Retinal pigment epithelial cell (primary cell): ENCODE measurements at regions not wholly inside any gene's neighbourhood (a gene's known extent, or its start where the extent isn't known, plus 50 kb on each side); places are given as distances from the start of the nearest gene placed in this dataset.

Experiments
- DNase-seq: peaks from one replicate; pipeline ENCODE4 v3.0.0-alpha.2; 2010; ENCODE audit warnings: low read depth
- H3K4me3 ChIP-seq: 2 replicates; pipeline ENCODE4 v1.5.1; 2011; ENCODE audit warnings: mild to moderate bottlenecking, low read length, control low read depth, moderate library complexity
- TF ChIP-seq, protein P1 (sequence below): conservative IDR thresholded peaks from 2 replicates; pipeline ENCODE4 v1.5.1; 2011; ENCODE audit warnings: low read depth, low read length, control low read depth, inconsistent platforms

DNA sequence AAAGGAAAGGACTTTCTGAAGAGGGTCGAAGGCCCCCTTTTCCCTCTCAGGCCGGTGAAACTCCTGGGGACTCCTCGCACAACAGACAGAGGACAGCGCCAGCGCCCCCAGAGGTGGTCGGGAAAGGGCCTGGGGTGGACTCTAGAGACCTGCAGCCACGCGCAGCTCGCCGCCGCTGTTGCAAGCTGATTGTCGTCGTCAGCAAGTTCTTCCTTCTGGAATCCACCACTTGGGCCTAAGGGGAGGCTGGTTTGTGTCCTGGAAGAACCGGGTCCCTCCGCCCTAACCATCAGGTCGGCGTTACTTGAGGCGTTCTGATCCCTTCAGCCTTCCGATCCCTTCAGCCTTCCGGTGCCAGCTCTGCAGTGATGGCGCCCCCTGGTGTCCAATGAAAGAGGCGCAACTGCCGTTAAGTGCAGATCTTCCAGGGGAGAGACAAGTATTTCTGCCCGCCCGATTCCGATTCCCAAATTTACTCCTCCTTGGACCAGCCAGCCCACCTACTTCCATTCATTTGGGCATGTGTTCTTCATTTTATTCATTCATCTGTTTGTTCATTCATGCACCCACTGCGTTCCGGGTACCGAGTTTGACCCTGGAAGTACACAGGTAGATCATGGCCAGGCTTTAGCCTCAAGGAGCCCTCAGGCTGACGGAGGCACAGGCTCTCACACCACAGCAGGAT lies 77.2 kb upstream of the SLC6A11 start:
- H3K4me3 ChIP-seq: peak overlapping the region; percentile 28
- TF ChIP-seq, protein P1, sequence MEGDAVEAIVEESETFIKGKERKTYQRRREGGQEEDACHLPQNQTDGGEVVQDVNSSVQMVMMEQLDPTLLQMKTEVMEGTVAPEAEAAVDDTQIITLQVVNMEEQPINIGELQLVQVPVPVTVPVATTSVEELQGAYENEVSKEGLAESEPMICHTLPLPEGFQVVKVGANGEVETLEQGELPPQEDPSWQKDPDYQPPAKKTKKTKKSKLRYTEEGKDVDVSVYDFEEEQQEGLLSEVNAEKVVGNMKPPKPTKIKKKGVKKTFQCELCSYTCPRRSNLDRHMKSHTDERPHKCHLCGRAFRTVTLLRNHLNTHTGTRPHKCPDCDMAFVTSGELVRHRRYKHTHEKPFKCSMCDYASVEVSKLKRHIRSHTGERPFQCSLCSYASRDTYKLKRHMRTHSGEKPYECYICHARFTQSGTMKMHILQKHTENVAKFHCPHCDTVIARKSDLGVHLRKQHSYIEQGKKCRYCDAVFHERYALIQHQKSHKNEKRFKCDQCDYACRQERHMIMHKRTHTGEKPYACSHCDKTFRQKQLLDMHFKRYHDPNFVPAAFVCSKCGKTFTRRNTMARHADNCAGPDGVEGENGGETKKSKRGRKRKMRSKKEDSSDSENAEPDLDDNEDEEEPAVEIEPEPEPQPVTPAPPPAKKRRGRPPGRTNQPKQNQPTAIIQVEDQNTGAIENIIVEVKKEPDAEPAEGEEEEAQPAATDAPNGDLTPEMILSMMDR: peak; percentile 77
- DNase-seq: peak; percentile 8

DNA sequence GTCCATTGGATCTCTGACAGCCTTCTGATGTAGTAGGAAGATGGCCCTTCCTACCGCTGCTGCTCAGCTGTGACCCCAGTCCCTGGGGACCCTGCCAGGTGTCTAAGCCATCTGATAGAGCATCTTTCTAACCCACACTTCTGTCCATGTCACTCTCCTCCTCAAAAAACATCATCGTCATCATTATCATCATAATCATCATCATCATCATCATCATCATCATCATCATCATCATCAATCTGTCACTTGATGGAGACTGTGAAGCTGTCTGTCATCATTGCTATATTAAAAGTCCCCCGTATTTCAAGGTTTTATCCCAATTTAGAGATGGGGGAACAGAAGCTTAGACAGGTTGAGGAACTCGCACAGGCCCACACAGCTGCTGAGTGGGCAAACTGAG lies 75.1 kb upstream of the SLC6A11 start:
- no peak overlapping the region for H3K4me3 ChIP-seq
- no peak for DNase-seq
- TF ChIP-seq, protein P1: no peak

DNA sequence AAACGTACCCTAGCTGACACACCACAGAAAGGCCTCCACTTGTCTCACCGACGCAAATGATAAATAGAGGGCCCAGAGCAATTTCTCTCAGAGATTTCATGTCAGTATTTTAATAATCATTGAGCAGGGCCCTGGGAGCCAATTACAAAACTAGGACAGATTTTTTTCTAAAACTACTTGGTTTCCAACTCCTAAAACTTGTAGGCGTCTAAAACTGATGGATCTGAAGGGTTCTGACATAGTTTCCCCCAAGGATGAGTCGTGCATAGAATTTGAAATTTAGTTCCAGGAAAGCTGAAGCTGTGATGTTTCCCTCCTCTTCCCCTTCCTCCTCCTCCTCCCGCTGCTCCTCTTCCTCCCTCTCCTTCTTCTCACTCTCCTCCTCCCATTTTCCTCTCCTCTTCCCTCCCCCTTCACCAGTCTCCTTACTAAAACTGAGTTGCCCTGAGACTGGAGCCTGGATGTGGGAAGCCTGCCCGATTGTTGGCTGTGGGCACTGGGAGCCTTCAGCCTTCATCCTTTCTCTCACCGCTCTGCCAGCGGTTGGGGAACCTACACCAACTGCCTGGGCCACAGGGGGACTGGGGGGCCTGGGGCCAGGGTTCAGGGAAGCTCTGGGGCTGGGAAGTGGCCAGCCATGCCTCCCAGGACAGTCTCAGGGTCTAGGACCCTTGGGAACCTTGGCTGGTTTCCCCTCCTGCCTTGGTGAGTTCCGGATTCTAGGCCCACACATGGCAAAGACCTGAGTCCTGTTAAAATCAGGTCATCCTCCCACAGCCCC lies 73.9 kb upstream of the SLC6A11 start:
- no peak overlapping the region for H3K4me3 ChIP-seq
- DNase-seq: no peak
- TF ChIP-seq, protein P1: no peak

DNA sequence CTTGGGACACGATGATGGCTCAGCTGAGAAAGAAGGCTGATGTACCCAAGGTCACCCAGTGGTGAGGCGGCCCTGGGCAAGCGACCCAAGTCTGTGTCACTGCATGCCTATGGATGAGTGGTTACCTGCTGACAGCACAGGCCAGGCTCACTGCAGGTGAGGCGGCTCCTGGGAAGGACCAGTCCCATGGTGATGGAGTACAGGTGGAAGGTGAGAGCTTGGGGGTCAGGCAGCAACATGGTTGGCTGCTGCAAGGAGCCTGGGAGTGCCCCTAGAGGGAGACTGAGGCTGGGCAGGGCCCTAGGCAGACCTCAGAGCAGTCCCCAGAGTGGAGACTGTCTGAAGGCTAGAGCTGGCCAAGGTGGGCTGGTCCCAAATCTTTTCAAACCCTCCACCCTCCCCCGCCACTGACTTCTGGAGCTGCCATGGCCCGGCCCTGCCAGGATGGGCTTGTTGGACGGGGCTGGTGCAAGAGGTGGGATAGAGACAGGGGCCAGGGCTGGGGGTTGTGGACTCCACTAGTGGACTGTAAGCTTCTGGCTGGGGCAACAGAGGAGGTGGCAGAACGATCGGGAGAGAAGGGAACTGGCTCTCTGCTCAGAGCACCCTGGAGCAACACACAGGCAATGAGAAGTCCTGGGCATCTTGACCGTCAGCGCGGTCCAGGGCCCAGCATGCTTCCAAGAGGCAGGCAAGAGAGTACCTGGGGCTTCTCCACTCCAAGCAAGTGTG lies 72.5 kb upstream of the SLC6A11 start:
- TF ChIP-seq, protein P1: no peak
- no peak for DNase-seq
- H3K4me3 ChIP-seq: no peak overlapping the region

DNA sequence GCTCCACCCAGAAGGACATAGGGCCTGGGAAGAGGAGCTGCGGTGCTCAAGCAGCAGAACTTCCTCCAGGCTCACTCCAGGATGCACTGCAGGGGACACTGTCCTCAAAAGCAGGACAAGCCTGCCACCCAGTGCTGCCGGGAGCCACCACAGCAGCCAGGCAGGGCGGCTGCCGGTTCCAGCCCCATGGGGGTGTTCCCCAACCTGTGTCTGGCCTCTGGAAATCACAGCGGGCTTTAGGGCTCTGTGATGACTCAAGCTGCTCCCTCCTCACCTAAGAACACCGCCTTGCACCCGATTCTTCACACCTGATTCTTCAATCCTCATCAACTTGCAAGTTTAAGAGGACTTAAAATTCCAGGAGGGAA lies 71.9 kb upstream of the SLC6A11 start:
- TF ChIP-seq, protein P1: no peak
- no peak overlapping the region for H3K4me3 ChIP-seq
- DNase-seq: no peak

DNA sequence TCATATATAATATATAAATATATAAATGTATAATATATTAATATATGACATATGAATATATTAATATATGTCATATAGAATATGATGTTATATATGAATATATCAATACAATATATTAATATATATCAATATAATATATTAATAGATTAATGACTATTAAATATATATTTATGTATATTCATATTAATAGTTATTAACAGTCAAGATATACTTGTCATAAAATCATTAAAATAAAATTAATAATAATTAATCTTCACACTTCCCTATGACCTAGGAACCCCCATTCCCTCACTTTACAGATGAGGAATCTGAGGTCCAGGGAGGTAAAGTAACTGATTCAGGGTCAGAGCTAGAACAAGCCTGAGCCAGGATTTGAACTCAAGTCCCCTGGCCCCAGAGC lies 70.6 kb upstream of the SLC6A11 start:
- TF ChIP-seq, protein P1: no peak
- no peak overlapping the region for H3K4me3 ChIP-seq
- no peak for DNase-seq
